Erythroblast (primary cell): ENCODE measurements at regions not wholly inside any gene's neighbourhood (a gene's known extent, or its start where the extent isn't known, plus 50 kb on each side); places are given as distances from the start of the nearest gene placed in this dataset.

Experiments used
- DNase-seq, 2 experiments: peaks; one replicate each; lab custom pipeline; 2025; lab: John Stamatoyannopoulos, UW
- GATA1 ChIP-seq: IDR thresholded peaks from 2 replicates; pipeline ENCODE4 v1.6.1; 2011; ENCODE audit warnings: low read depth, mild to moderate bottlenecking, control low read depth, low read length, moderate library complexity
- POLR2A ChIP-seq: IDR thresholded peaks from 2 replicates; pipeline ENCODE4 v1.6.1; 2011; ENCODE audit warnings: mild to moderate bottlenecking, low read length

GRCh38 chr12:126069549-126070165 is 1004.4 kb downstream of the AACS start:
- peak; percentile 50 to 74 for DNase-seq
- TF ChIP-seq GATA1 = no peak
- no peak for TF ChIP-seq POLR2A

- TF ChIP-seq GATA1 (no peak), POLR2A (no peak)
- no peak for DNase-seq
Measured at GRCh38 chr12:126076515-126076914, 1011.3 kb downstream of the AACS start.

GRCh38 chr12:126083926-126084325 is 1018.7 kb downstream of the AACS start:
- TF ChIP-seq POLR2A (no peak), GATA1 (no peak)
- no peak for DNase-seq

- no peak for DNase-seq
- no peak for TF ChIP-seq POLR2A
Measured at GRCh38 chr12:126084480-126084879, 1019.2 kb downstream of the AACS start.

GRCh38 chr12:126086242-126086641 is 1021.0 kb downstream of the AACS start:
- TF ChIP-seq GATA1 (no peak), POLR2A (no peak)
- no peak for DNase-seq

- TF ChIP-seq POLR2A = no peak
- DNase-seq = no peak
Measured at GRCh38 chr12:126087692-126088091, 1022.5 kb downstream of the AACS start.

GRCh38 chr12:126093908-126094307 is 1028.7 kb downstream of the AACS start:
- no peak for TF ChIP-seq GATA1
- TF ChIP-seq POLR2A = no peak
- DNase-seq = peak in 1 of 2 experiments; percentile 9

- no peak for TF ChIP-seq POLR2A
- TF ChIP-seq GATA1 = no peak
- no peak for DNase-seq
Measured at GRCh38 chr12:126095748-126096510, 1030.7 kb downstream of the AACS start.

- DNase-seq = no peak
- TF ChIP-seq GATA1 = no peak
- no peak for TF ChIP-seq POLR2A
Measured at GRCh38 chr12:126106706-126107105, 1041.5 kb downstream of the AACS start.

GRCh38 chr12:126107659-126108058 is 1042.4 kb downstream of the AACS start:
- TF ChIP-seq POLR2A (no peak), GATA1 (no peak)
- no peak for DNase-seq

- TF ChIP-seq GATA1 (no peak), POLR2A (no peak)
- DNase-seq = no peak
Measured at GRCh38 chr12:126108247-126108646, 1043.0 kb downstream of the AACS start.

GRCh38 chr12:126112141-126112540 is 1046.9 kb downstream of the AACS start:
- DNase-seq = no peak
- no peak for TF ChIP-seq POLR2A
- TF ChIP-seq GATA1 = no peak

- DNase-seq = no peak
- TF ChIP-seq POLR2A = no peak
- TF ChIP-seq GATA1 = no peak
Measured at GRCh38 chr12:126112849-126113248, 1047.6 kb downstream of the AACS start.

GRCh38 chr12:126114441-126114840 is 1049.2 kb downstream of the AACS start:
- DNase-seq = no peak
- TF ChIP-seq GATA1 = no peak
- no peak for TF ChIP-seq POLR2A

- no peak for DNase-seq
- no peak for TF ChIP-seq POLR2A
Measured at GRCh38 chr12:126117502-126117901, 1052.3 kb downstream of the AACS start.
